ENCODE measurements at regions not wholly inside any gene's neighbourhood (a gene's known extent, or its start where the extent isn't known, plus 50 kb on each side); places are given as distances from the start of the nearest gene placed in this dataset.

GRCh38 chr9:86488345-86488744, 134.1 kb upstream of the TUT7 start:
- TF ChIP-seq POLR2A (IDR thresholded peaks at IDR 0.05; ENCODE audit: low read length): no peak
- no peak for TF ChIP-seq GATA1 (IDR thresholded peaks at IDR 0.05; ENCODE audit: low read depth, low read length)

All from erythroblast (primary cell).